Activated T-helper 1 cell treated with Interleukin-2 at 50 U/mL for 16 hours (primary cell): ENCODE measurements at regions not wholly inside any gene's neighbourhood (a gene's known extent, or its start where the extent isn't known, plus 50 kb on each side); places are given as distances from the start of the nearest gene placed in this dataset.

ENCODE experiments used
- DNase-seq: peaks from one replicate; pipeline ENCODE4 v3.0.0-alpha.2; 2020; ENCODE audit warnings: low read depth

GRCh38 chr21:25422610-25423608, 184.4 kb downstream of the MRPL39 start:
- DNase-seq, result no peak

GRCh38 chr21:25421321-25422028, 185.8 kb downstream of the MRPL39 start:
- DNase-seq, result peak; percentile 6

GRCh38 chr21:25420831-25421230, 186.4 kb downstream of the MRPL39 start:
- DNase-seq, result no peak

- no peak for DNase-seq
Observed at GRCh38 chr21:25416669-25417068, 190.6 kb downstream of the MRPL39 start.

- no peak for DNase-seq
Observed at GRCh38 chr21:25412100-25412499, 195.2 kb downstream of the MRPL39 start.

DNA sequence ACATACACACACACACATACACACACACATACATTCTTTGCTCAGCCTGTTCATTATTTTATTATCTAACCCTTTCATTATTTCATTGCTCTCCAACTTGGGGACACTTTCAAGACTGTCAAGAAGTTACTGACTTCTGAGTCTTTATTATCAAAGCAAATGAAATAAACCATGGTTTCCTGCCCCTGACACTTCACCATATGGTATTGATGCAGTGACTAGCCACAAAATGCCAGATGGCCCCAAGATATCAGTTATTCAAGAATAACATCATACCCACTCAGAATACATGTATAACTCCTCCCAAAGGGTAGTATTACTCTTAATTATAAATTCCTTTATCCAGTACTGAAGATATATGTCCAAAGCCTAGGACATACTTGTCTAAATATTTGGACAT, 197.3 kb downstream of the MRPL39 start:
- no peak for DNase-seq

GRCh38 chr21:25408666-25409065, 198.6 kb downstream of the MRPL39 start:
- DNase-seq, result no peak

- no peak for DNase-seq
Observed at GRCh38 chr21:25406887-25407579, 200.2 kb downstream of the MRPL39 start.

- no peak for DNase-seq
Observed at GRCh38 chr21:25405984-25406383, 201.3 kb downstream of the MRPL39 start.

DNA sequence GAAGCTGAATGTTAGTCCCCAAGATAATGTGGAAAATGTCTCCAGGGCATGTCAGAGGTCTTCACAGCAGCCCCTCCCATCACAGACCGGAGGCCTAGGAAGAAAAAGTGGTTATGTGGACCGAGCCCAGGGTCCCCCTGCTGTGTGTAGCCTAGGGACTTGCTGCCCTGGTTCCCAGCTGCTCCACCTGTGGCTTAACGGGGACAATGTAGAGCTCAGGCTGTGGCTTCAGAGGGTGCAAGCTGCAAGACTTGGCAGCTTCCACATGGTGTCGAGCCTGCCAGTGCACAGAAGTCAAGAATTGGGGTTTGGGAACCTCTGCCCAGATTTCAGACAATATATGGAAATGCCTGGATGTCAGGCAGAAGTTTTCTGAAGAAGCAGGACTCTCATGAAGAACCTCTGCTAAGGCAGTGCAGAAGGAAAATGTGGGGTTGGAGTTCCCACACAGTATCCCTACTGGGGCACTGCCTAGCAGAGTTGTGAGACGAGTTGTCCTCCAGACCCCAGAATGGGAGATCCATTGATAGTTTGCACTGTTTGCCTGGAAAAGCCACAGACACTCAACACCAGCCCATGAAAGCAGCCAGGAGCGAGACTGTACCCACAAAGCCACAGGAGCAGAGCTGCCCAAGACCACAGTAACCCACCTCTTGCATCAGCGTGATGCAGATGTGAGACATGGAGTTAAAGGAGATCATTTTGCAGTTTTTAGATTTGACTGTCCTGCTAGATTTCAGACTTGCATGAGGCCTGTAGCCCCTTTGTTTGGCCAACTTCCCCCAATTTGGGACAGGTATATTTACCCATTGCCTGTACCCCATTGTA, 204.9 kb downstream of the MRPL39 start:
- no peak for DNase-seq

GRCh38 chr21:25400427-25400826, 206.9 kb downstream of the MRPL39 start:
- no peak for DNase-seq

- no peak for DNase-seq
Observed at GRCh38 chr21:25398630-25399029, 208.7 kb downstream of the MRPL39 start.

GRCh38 chr21:25396135-25396711, 211.1 kb downstream of the MRPL39 start:
- no peak for DNase-seq

DNA sequence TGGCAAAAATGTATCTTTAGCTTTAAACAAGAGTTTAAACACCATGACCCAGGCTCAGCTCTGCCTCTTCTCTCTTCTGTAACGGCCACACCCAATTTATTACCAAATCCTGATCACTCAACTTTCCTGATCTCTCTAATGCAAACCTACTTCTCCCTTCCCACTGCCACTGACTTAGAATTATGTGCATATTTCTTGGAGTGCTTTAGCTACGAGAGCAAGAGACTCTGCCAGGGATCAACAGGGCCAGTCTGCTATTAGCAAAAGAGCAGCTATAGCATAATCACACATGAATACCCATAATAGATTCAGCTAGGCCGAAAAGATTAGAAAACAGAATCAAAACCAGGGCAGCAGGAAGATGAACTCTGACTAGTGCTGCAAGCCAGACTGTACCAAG, 215.5 kb downstream of the MRPL39 start:
- DNase-seq, result no peak

GRCh38 chr21:25390701-25391100, 216.6 kb downstream of the MRPL39 start:
- no peak for DNase-seq

DNA sequence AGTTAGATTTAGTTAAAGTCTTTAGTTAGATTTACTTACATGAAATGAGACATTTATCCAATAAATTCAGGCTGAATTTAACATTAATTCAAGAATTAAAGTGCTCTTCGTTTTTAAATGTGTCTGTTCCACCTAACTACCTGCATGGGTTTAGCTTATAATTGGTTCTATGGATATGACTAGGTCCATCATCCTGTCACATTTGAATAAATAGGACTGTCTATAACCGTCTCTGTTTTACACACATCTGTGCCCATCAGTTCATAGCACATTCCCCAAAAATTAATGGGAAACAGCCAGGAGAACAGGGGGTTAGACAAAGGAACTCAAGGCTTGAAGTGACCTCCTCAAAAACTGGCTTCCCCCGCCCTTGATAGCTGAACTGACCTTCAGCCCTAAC, 219.6 kb downstream of the MRPL39 start:
- no peak for DNase-seq

- no peak for DNase-seq
Observed at GRCh38 chr21:25385911-25386474, 221.3 kb downstream of the MRPL39 start.

DNA sequence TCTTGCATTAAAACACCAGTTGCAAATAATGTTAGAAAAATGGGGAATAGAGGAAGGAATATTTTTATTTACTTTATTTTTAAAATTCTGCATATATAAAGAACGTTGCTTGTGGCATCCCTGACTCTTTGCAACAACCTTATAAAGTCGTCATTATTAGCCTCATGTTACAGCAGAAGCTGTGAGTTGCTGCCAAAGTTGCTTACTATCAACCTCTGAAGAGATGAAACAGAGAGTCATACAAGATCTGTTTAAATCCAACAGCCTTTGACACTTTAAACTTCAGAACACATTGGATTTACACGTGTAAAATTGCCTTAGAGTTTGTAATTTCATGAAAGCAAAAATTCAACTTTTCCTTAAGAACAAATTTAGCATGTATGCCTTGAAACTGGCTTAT, 221.9 kb downstream of the MRPL39 start:
- DNase-seq, result no peak

GRCh38 chr21:25384782-25385181, 222.5 kb downstream of the MRPL39 start:
- DNase-seq, result no peak

- no peak for DNase-seq
Observed at GRCh38 chr21:25383545-25383944, 223.7 kb downstream of the MRPL39 start.

DNA sequence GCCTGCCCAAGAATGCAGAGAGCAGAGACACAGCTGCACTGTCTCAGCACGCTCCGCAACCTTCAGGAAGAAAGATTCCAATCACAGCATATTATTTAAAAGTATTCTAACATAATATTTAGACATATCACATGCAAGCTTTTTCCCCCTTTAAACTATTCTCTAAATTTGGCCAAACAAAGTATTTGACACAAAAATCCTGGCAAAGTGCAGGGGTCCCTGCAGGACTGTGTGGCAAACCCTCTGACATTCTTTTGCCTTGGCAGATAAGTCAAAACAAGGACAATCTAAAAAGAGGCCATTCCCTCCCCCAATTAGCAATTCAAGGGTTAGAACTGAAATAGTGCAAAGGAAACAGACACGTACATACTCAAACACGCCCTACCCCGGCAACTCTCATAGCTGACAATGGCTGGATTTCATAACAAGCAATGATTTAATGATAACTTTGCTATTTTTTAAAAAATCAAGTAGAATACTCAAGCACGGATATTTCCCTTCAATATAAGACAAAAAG, 225.3 kb downstream of the MRPL39 start:
- DNase-seq, result no peak
